Naive thymus-derived CD8-positive, alpha-beta T cell (primary cell): ENCODE measurements at regions not wholly inside any gene's neighbourhood (a gene's known extent, or its start where the extent isn't known, plus 50 kb on each side); places are given as distances from the start of the nearest gene placed in this dataset.

Experiments
- ATAC-seq, 2 donors: fragments of 150-1000 bp; cut with Tn5 transposase in 1 of 2; sonication (Bioruptor Pico), chemical (Tn5 transposase) in 1 of 2; 1 replicate in 1 of 2; 2 replicates in 1 of 2; pipeline ENCODE4 v1.10.0; 2021; ENCODE audit warnings: mild to moderate bottlenecking in 2 of 2, moderate library complexity in 2 of 2
- POLR2A ChIA-PET: fragments of 350-600 bp; sonication (Branson Sonifier 250); formaldehyde crosslinking; loops from one replicate; lab custom pipeline; 2021; ENCODE audit warnings: antibody characterized with exemption; lab: Charles Lee
- DNase-seq, 10 donors: peaks; one replicate each; pipeline versions ENCODE4 v3.0.0 to v3.0.0-alpha.2; 2020 to 2022
- H3K27ac Mint-ChIP-seq, 10 donors: one replicate each; pipeline ENCODE4 v1.8.0; 2020 to 2022; ENCODE audit warnings: mild to moderate bottlenecking in 10 of 10, mixed read lengths in 10 of 10, moderate library complexity in 4 of 10, inconsistent platforms in 1 of 10
- H3K27me3 Mint-ChIP-seq, 5 donors: one replicate each; pipeline ENCODE4 v1.8.0; 2021 to 2022; ENCODE audit warnings: mixed read lengths in 5 of 5
- H3K36me3 Mint-ChIP-seq, 3 donors: one replicate each; pipeline ENCODE4 v1.8.0; 2020 to 2022; ENCODE audit warnings: mixed read lengths in 3 of 3, mild to moderate bottlenecking in 2 of 3, inconsistent platforms in 1 of 3
- H3K4me1 Mint-ChIP-seq, 4 donors: one replicate each; pipeline ENCODE4 v1.8.0; 2021 to 2022; ENCODE audit warnings: mixed read lengths in 4 of 4
- H3K4me3 Mint-ChIP-seq, 10 donors: one replicate each; pipeline ENCODE4 v1.8.0; 2020 to 2022; ENCODE audit warnings: mild to moderate bottlenecking in 10 of 10, mixed read lengths in 10 of 10, moderate library complexity in 6 of 10, inconsistent platforms in 1 of 10
- H3K9me3 Mint-ChIP-seq, 9 donors: one replicate each; pipeline ENCODE4 v1.8.0; 2020 to 2022; ENCODE audit warnings: mixed read lengths in 9 of 9, mild to moderate bottlenecking in 3 of 9, inconsistent platforms in 1 of 9, moderate library complexity in 1 of 9

DNA sequence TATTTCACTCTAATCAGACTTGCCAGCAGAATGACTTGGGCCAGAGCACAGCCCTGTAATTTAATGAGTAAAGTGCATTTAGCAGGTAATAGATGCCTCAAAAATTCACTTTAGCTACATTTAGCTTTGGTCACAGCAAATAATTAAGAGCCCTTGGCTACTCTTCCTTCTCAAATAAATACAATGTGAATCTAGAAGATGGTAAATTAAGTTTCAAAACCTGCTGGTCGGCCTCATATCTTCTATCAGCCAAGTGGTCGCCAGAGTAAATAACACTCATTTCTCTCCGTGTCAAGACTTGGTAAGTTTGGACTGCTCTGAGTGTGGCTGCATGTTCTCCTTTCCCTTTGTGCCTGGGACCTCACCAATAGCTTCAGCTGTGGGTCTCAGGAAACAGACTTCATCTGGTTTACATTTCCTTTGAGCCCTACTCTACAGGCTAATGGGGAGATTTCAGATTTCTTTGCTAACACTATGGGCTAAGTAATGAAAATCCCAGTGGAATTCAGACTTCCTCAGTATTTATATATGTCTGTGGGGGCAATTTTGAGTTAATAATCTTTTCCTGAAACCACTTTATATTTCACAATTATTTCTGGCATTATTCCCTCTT lies 375.8 kb downstream of the RBM43 start:
- H3K36me3 Mint-ChIP-seq: no peaks in the 10 kb centered on the region
- H3K9me3 Mint-ChIP-seq: peaks cover 0 to 15% (median 0%) of the 10 kb centered on the region in 9 donors
- no peak overlapping the region for H3K4me3 Mint-ChIP-seq
- ATAC-seq (no peak), DNase-seq (no peak)
- peaks cover 2 to 36% (median 5%) of the 10 kb centered on the region in 5 donors for H3K27me3 Mint-ChIP-seq
- no peaks in the 10 kb centered on the region for H3K4me1 Mint-ChIP-seq
- POLR2A ChIA-PET: no interaction called here
- H3K27ac Mint-ChIP-seq: peak overlapping the region in 1 of 10 donors; percentile 22

DNA sequence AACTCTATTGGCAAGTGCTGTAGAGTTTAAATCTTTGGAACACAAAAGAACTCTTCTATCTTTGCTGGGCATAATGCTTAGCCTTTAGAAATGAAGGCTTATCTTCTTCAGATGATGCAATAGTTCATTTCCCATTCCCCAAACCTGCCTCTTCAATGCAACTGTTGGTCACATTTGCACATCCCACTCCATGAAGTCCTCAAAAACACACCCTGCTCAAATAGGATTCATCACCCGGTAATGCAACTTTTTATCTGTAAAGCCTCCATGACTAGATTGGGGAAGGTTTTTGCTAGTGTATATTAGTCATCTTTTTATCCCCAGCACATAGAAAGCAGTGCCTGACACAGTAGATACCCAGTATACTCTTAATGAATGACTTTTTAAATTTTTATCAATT lies 376.4 kb downstream of the RBM43 start:
- H3K36me3 Mint-ChIP-seq: no peaks in the 10 kb centered on the region
- no peak overlapping the region for H3K27ac Mint-ChIP-seq
- H3K4me1 Mint-ChIP-seq: no peaks in the 10 kb centered on the region
- DNase-seq: no peak
- POLR2A ChIA-PET: no interaction called here
- no peak overlapping the region for H3K4me3 Mint-ChIP-seq
- peaks cover 2 to 35% (median 5%) of the 10 kb centered on the region in 5 donors for H3K27me3 Mint-ChIP-seq
- no peak for ATAC-seq
- H3K9me3 Mint-ChIP-seq: peaks cover 0 to 15% (median 0%) of the 10 kb centered on the region in 9 donors

DNA sequence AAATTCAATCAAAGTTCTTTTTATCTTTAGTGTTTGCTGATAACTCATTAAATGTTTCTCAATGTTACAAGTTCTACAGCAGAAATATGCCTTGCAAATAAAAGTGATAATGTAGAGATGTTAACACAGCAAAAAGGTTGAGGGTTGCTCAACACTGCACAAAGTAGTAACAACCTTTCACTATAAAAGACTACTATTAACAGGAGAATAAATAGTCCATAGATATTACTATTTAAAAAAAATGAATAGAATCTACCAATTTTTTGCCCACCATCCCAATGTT lies 378.1 kb downstream of the RBM43 start:
- H3K4me3 Mint-ChIP-seq: no peak overlapping the region
- no peak overlapping the region for H3K27ac Mint-ChIP-seq
- H3K9me3 Mint-ChIP-seq: peaks cover 0 to 15% (median 2%) of the 10 kb centered on the region in 9 donors
- H3K4me1 Mint-ChIP-seq: no peaks in the 10 kb centered on the region
- ATAC-seq (no peak), DNase-seq (no peak)
- H3K36me3 Mint-ChIP-seq: no peaks in the 10 kb centered on the region
- peaks cover 2 to 27% (median 7%) of the 10 kb centered on the region in 5 donors for H3K27me3 Mint-ChIP-seq
- POLR2A ChIA-PET: no interaction called here

DNA sequence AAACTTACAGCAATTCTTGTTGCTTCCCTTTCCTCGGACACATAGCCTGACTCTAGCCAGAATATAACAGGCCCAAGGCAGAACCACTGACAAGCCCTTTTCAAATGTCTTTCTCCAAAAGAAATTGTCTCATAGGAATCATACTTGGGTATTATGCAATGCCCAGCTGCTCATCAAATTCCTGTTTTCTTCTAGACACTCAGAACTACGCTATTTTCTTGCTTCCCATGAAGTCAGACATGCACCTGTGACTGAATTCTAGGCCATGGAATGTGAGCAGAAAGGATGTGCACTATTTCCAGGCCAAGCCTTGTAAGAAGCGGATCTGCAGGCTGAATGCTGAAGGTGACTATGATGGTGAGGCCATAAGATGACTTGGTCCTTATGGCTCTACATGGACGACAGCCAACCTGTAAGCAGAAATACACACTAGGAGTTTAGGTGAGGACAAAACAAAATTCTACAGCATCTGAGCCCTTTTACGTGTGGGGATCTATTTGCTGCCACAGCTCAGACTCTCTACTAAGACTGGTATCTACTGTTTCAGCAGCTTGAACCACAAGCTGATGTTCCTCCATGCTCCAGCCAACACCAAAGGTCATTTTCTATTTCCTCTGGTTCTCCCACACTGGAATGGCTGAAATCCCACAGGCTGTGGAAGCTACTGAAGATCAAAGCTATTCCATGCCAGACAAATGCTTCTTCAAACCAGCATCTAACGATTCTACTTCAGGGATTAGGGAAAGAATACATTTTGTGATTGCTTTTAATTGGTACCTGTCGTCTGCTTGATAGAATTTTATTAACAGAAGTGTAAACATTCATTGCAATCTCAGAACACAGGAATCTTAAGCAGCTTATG lies 378.7 kb downstream of the RBM43 start:
- Mint-ChIP-seq H3K36me3 (no peaks in the 10 kb centered on the region), H3K9me3 (peaks cover 0 to 15% (median 2%) of the 10 kb centered on the region in 9 donors), H3K4me1 (no peaks in the 10 kb centered on the region), H3K27ac (no peak overlapping the region), H3K27me3 (peaks cover 2 to 27% (median 7%) of the 10 kb centered on the region in 5 donors), H3K4me3 (no peak overlapping the region)
- POLR2A ChIA-PET: no interaction called here
- ATAC-seq (no peak), DNase-seq (no peak)

DNA sequence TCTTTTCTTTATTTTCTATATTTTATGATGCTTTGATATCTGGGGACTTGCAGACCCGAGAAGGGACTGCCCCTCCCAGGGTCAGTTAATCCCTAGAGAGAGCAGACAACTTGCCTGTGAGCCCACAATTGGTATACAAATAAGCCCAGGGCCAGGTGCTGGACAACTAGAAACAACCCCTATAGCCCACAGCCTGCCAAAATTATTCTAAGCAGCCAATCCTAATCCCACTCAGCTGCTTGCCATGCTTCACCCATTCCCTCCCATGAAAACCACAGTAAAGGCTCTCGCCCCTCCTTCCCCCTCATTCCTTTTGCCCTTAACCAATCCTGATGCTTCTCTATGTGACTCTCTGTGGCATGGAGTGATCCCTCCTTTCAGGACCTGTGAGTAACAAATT lies 380.7 kb downstream of the RBM43 start:
- no peak for ATAC-seq
- H3K4me1 Mint-ChIP-seq: no peaks in the 10 kb centered on the region
- peaks cover 0 to 26% (median 7%) of the 10 kb centered on the region in 5 donors for H3K27me3 Mint-ChIP-seq
- H3K4me3 Mint-ChIP-seq: no peak overlapping the region
- POLR2A ChIA-PET: no interaction called here
- no peak overlapping the region for H3K27ac Mint-ChIP-seq
- no peak for DNase-seq
- H3K9me3 Mint-ChIP-seq: peaks cover 0 to 14% (median 2%) of the 10 kb centered on the region in 9 donors
- no peaks in the 10 kb centered on the region for H3K36me3 Mint-ChIP-seq

DNA sequence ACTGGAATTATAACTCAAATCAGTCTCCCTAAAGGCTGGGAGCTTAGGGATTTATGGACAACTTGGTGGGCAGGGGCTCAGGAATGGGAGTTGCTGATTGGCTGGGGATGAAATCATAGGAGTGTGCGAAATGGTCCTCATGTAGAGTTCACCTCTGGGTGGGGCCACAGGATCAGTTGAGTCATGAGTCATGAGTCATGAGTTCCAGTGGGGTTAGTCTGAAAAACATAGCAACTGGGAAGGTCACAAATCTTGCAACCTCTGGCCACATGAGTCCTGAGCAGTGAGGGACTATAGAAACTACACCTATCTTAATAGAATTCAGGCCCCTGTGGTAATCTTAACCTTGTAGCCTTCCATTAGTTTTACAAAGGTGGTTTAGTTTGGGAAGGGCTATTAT lies 383.3 kb downstream of the RBM43 start:
- POLR2A ChIA-PET: no interaction called here
- DNase-seq (no peak), ATAC-seq (no peak)
- peaks cover 0 to 4% (median 0%) of the 10 kb centered on the region in 9 donors for H3K9me3 Mint-ChIP-seq
- H3K27me3 Mint-ChIP-seq: peaks cover 0 to 10% (median 5%) of the 10 kb centered on the region in 5 donors
- H3K4me3 Mint-ChIP-seq: no peak overlapping the region
- H3K36me3 Mint-ChIP-seq: no peaks in the 10 kb centered on the region
- no peak overlapping the region for H3K27ac Mint-ChIP-seq
- no peaks in the 10 kb centered on the region for H3K4me1 Mint-ChIP-seq

DNA sequence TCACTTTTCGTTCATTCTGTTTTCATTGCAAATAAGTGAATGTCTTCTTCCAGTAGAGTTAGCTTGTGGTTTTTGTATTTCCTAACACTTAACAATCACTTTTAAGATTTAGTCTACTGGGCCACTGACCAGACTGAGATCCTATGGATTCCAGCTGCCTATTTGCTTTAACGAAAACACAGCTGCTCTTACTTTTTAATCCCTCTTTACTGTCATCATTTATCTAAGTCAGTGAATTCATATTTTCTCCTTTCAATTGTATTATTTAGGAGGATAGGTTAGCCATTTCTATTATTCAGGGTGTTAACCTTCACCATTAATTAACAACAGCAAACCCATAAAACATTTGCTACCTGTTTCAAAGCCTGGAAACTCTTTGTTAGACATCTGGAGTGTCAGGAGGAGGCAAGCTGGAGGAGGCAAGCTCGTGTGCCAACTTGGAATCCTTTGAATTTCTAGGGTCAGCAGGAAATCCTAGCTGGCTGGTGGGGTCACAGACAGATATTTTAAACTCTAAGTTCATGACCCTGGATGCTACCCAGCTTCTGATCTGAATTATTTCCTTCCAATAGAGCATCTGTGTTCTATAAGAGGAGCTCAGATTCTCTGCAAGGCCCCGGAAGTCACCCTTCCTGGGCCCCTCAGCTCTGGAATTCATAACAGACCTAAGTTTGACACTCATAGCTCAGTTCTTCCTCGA lies 385.3 kb downstream of the RBM43 start:
- no peaks in the 10 kb centered on the region for H3K36me3 Mint-ChIP-seq
- POLR2A ChIA-PET: no interaction called here
- H3K4me3 Mint-ChIP-seq: no peak overlapping the region
- no peak for ATAC-seq
- H3K9me3 Mint-ChIP-seq: peaks cover 0 to 4% (median 0%) of the 10 kb centered on the region in 9 donors
- no peak overlapping the region for H3K27ac Mint-ChIP-seq
- H3K4me1 Mint-ChIP-seq: no peaks in the 10 kb centered on the region
- H3K27me3 Mint-ChIP-seq: peaks cover 0 to 8% (median 5%) of the 10 kb centered on the region in 5 donors
- DNase-seq: no peak

DNA sequence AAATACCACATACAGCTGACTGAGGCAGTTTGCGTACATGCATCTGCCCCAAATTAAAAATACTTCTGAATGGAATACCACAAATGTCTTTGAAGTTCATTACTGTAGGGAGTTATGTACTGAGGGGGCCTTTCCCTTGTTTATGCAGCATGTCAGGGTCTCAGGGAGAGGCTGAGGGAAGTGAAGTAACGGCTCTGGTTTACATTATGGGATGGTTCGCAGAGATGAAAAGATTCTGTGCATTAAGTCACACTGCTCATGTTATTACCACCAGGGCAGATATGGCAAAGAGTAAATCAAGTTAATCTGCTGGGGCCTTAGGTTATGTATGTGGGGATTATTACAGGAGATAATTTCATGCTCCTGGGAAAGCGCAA lies 385.9 kb upstream of the RND3 start:
- DNase-seq (no peak), ATAC-seq (no peak)
- H3K4me1 Mint-ChIP-seq: no peaks in the 10 kb centered on the region
- peaks cover 0 to 2% (median 0%) of the 10 kb centered on the region in 9 donors for H3K9me3 Mint-ChIP-seq
- H3K27ac Mint-ChIP-seq: no peak overlapping the region
- H3K4me3 Mint-ChIP-seq: no peak overlapping the region
- H3K27me3 Mint-ChIP-seq: peaks cover 0 to 2% (median 0%) of the 10 kb centered on the region in 5 donors
- POLR2A ChIA-PET: no interaction called here
- no peaks in the 10 kb centered on the region for H3K36me3 Mint-ChIP-seq

DNA sequence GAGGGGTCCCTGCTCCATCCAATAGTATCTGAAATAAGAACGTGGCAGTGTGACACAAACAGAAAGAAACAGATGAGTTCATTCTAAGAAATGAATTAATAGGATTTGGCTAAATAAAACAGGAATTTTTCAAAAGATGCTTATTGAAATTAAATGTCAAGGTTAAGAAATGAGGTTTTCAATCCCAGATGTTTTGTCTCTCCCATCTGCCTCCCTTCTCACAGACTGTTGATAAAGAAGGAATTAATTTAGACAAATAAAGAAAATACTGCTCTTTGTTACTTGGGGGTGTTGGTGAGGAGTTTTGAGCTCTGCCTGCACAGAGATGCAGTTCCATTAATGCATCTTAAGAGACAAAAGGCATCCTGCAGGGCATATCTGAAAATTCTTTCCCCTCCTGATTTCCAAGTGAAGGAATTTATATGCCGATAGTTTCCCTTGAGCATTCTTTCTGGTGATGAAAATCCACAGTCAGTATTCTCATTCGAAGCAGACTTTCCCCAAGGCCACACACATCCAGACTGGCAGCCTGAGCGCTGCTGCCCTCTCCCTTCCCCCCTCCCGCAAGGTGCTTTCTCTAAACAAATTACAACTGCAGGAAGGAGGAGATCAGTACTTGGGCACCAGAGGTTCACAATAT lies 385.4 kb upstream of the RND3 start:
- H3K9me3 Mint-ChIP-seq: peaks cover 0 to 2% (median 0%) of the 10 kb centered on the region in 9 donors
- H3K27ac Mint-ChIP-seq: no peak overlapping the region
- H3K4me1 Mint-ChIP-seq: no peaks in the 10 kb centered on the region
- ATAC-seq (no peak), DNase-seq (no peak)
- H3K4me3 Mint-ChIP-seq: no peak overlapping the region
- no peaks in the 10 kb centered on the region for H3K36me3 Mint-ChIP-seq
- peaks cover 0 to 2% (median 0%) of the 10 kb centered on the region in 5 donors for H3K27me3 Mint-ChIP-seq
- POLR2A ChIA-PET: no interaction called here

DNA sequence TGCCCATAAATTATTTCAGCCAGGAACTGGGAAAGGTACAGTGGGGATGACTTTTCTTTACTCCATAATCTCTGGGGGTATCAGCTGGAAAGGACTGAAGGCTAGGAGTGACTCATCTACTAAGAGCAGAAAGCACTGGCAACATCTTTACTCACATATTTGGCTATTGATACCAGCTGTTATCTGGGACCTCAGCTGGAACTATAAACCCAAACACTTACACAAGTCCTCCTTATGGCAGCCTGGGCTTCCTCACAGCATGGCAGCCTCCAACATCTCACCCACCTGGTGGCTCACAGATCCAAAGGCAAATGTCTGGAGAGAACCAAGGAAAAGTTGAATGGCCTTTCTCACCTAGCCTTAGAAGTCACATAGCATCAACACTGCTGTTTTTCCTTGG lies 379.0 kb upstream of the RND3 start:
- peaks cover 0 to 15% (median 7%) of the 10 kb centered on the region in 9 donors for H3K9me3 Mint-ChIP-seq
- H3K27me3 Mint-ChIP-seq: peaks cover 0 to 11% (median 2%) of the 10 kb centered on the region in 5 donors
- POLR2A ChIA-PET: no interaction called here
- peaks cover 0 to 5% (median 0%) of the 10 kb centered on the region in 3 donors for H3K36me3 Mint-ChIP-seq
- no peak for DNase-seq
- no peak for ATAC-seq
- H3K4me3 Mint-ChIP-seq: no peak overlapping the region
- no peaks in the 10 kb centered on the region for H3K4me1 Mint-ChIP-seq
- H3K27ac Mint-ChIP-seq: no peak overlapping the region

DNA sequence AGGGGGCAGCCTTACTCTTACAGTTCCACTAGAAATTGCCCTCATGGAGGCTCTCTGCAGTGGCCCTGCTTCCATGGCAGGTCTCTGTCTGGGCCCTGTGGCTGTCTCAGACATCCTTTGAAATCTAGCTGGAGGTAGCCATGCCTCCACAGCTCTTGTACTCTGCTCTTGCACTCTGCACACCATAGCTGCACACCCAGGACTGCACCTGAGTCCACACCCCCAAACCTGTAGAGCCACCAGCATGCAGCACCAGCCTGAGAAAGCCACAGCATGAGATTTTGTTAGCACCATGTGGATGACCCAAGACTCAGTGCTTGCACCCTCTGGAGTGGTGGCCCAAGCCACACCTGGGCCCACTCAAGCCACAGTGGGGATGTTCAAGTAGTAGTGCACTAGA lies 376.2 kb upstream of the RND3 start:
- DNase-seq (no peak), ATAC-seq (no peak)
- H3K4me3 Mint-ChIP-seq: no peak overlapping the region
- peaks cover 0 to 11% (median 0%) of the 10 kb centered on the region in 5 donors for H3K27me3 Mint-ChIP-seq
- peaks cover 0 to 5% (median 0%) of the 10 kb centered on the region in 3 donors for H3K36me3 Mint-ChIP-seq
- no peak overlapping the region for H3K27ac Mint-ChIP-seq
- POLR2A ChIA-PET: no interaction called here
- H3K4me1 Mint-ChIP-seq: no peaks in the 10 kb centered on the region
- peaks cover 0 to 15% (median 7%) of the 10 kb centered on the region in 9 donors for H3K9me3 Mint-ChIP-seq

DNA sequence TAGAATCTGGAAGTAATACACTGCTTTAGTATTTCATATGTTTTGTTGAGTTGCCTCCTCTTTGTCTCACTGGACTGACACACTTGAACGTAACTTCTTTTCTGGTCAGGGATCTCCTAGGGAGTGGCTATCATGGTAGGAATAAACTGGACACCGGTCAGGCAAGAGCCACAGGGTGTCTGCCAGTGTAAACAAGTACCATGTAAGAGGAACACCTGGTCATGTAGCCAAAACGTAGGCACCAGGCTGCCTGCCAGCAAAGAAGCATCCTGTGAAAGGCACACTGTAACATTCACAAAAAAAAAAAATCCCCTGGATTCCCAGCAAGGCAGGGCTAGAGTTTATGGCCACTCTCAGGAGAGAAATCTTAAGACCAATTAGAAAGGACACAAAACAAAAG lies 372.8 kb upstream of the RND3 start:
- H3K4me1 Mint-ChIP-seq: no peaks in the 10 kb centered on the region
- H3K9me3 Mint-ChIP-seq: peaks cover 0 to 13% (median 7%) of the 10 kb centered on the region in 9 donors
- ATAC-seq (no peak), DNase-seq (no peak)
- peaks cover 0 to 10% (median 2%) of the 10 kb centered on the region in 5 donors for H3K27me3 Mint-ChIP-seq
- peak overlapping the region in 1 of 10 donors; percentile 23 for H3K27ac Mint-ChIP-seq
- POLR2A ChIA-PET: no interaction called here
- no peak overlapping the region for H3K4me3 Mint-ChIP-seq
- H3K36me3 Mint-ChIP-seq: peaks cover 0 to 5% (median 0%) of the 10 kb centered on the region in 3 donors
